Spleen (tissue), 7 donors: ENCODE measurements at regions not wholly inside any gene's neighbourhood (a gene's known extent, or its start where the extent isn't known, plus 50 kb on each side); places are given as distances from the start of the nearest gene placed in this dataset.

ENCODE experiments used
- CTCF ChIP-seq, 11 experiments: fragments of 200-600 bp in 7 of 11; fragments of 450-650 bp in 4 of 11; sonication (generic) in 4 of 11; IDR thresholded peaks in 8 of 11; conservative IDR thresholded peaks in 3 of 11; 1 replicate in 7 of 11; 2 replicates in 4 of 11; pipeline versions ENCODE4 v1.4.0 to v1.8.0; 2016 to 2021; ENCODE audit warnings: antibody characterized with exemption in 11 of 11, inconsistent platforms in 4 of 11, mild to moderate bottlenecking in 1 of 11
- POLR2A ChIP-seq, 3 donors: fragments of 450-650 bp; IDR thresholded peaks; one replicate each; pipeline ENCODE4 v1.5.1; 2017; ENCODE audit warnings: antibody characterized with exemption in 3 of 3, mild to moderate bottlenecking in 1 of 3
- donor health status: DM: no; HTN: no; CAD: no; lungs with moderate emphysema.
- donor health status: DM: no; HTN: no; CAD: no.
- donor health status: DM: no; HTN: no; CAD: no.

GRCh38 chr2:16978301-16978700, 312.7 kb upstream of the CYRIA start:
- TF ChIP-seq POLR2A (IDR thresholded peaks at IDR 0.05) (no peak), CTCF (IDR thresholded peaks at IDR 0.05 in 8 of 11, conservative IDR thresholded peaks at IDR 0.05 in 3 of 11) (no peak)
